HG02981 (cell line): ENCODE measurements at regions not wholly inside any gene's neighbourhood (a gene's known extent, or its start where the extent isn't known, plus 50 kb on each side); places are given as distances from the start of the nearest gene placed in this dataset.

Experiments
- ATAC-seq: cut with Tn5 transposase; IDR thresholded peaks from one replicate; pipeline ENCODE4 v1.9.1; 2021; ENCODE audit warnings: mild to moderate bottlenecking, moderate library complexity; ENCODE audit not compliant: unreplicated experiment

GRCh38 chr5:36355516-36355915 lies 53.8 kb upstream of the RANBP3L start:
- no peak for ATAC-seq

- ATAC-seq = no peak
These were observed 55.2 kb upstream of the RANBP3L start for GRCh38 chr5:36356915-36357314.

GRCh38 chr5:36357391-36357975 lies 55.8 kb upstream of the RANBP3L start:
- ATAC-seq = no peak

GRCh38 chr5:36359267-36359666 lies 57.6 kb upstream of the RANBP3L start:
- no peak for ATAC-seq

- no peak for ATAC-seq
These were observed 58.6 kb upstream of the RANBP3L start for GRCh38 chr5:36360307-36360706.

- no peak for ATAC-seq
These were observed 61.4 kb upstream of the RANBP3L start for GRCh38 chr5:36363101-36363500.

- ATAC-seq = no peak
These were observed 62.0 kb upstream of the RANBP3L start for GRCh38 chr5:36363744-36364143.

GRCh38 chr5:36364473-36364872 lies 62.8 kb upstream of the RANBP3L start:
- no peak for ATAC-seq

- no peak for ATAC-seq
These were observed 64.2 kb upstream of the RANBP3L start for GRCh38 chr5:36365896-36366295.

- ATAC-seq = no peak
These were observed 65.2 kb upstream of the RANBP3L start for GRCh38 chr5:36366883-36367282.

GRCh38 chr5:36367524-36367923 lies 65.8 kb upstream of the RANBP3L start:
- no peak for ATAC-seq

GRCh38 chr5:36369219-36369690 lies 67.6 kb upstream of the RANBP3L start:
- ATAC-seq = no peak

GRCh38 chr5:36370073-36370472 lies 68.4 kb upstream of the RANBP3L start:
- ATAC-seq = no peak

GRCh38 chr5:36371366-36371765 lies 69.7 kb upstream of the RANBP3L start:
- no peak for ATAC-seq

GRCh38 chr5:36373527-36374086 lies 71.9 kb upstream of the RANBP3L start:
- no peak for ATAC-seq

- ATAC-seq = no peak
These were observed 72.7 kb upstream of the RANBP3L start for GRCh38 chr5:36374266-36374862.

GRCh38 chr5:36377192-36377591 lies 75.5 kb upstream of the RANBP3L start:
- ATAC-seq = no peak

GRCh38 chr5:36378551-36378950 lies 76.8 kb upstream of the RANBP3L start:
- ATAC-seq = no peak

GRCh38 chr5:36382890-36383289 lies 81.2 kb upstream of the RANBP3L start:
- no peak for ATAC-seq

- ATAC-seq = no peak
These were observed 82.2 kb upstream of the RANBP3L start for GRCh38 chr5:36383942-36384341.

- no peak for ATAC-seq
These were observed 83.1 kb upstream of the RANBP3L start for GRCh38 chr5:36384845-36385244.

- no peak for ATAC-seq
These were observed 83.8 kb upstream of the RANBP3L start for GRCh38 chr5:36385495-36385894.

- no peak for ATAC-seq
These were observed 86.6 kb upstream of the RANBP3L start for GRCh38 chr5:36388288-36388687.
